H1 (cell line): ENCODE measurements at regions not wholly inside any gene's neighbourhood (a gene's known extent, or its start where the extent isn't known, plus 50 kb on each side); places are given as distances from the start of the nearest gene placed in this dataset.

ENCODE experiments used
- CTCF ChIA-PET: fragments of 300-600 bp; sonication (Branson Sonifier 250); formaldehyde crosslinking; loops from one replicate; lab custom pipeline; 2021; ENCODE audit not compliant: partially characterized antibody; lab: Charles Lee
- POLR2A ChIA-PET: fragments of 300-600 bp; sonication (Branson Sonifier 250); formaldehyde crosslinking; loops from one replicate; lab custom pipeline; 2021; ENCODE audit warnings: inconsistent platforms; ENCODE audit not compliant: partially characterized antibody; lab: Charles Lee
- DNase-seq, 2 experiments: peaks; one replicate each; pipeline versions ENCODE4 v3.0.0 to v3.0.0-alpha.2; 2010 to 2022; ENCODE audit warnings: low spot score in 2 of 2, low read depth in 1 of 2, mixed read lengths in 1 of 2
- FAIRE-seq: peaks from 2 replicates; lab custom pipeline; 2011; peaks lifted over from hg19 to GRCh38; lab: Jason Lieb, UNC
- H2AFZ ChIP-seq: 2 replicates; pipeline ENCODE4 v1.8.1; 2012; ENCODE audit warnings: low read length, inconsistent platforms
- H2AK5ac ChIP-seq: 2 replicates; pipeline ENCODE4 v1.6.1; 2013; ENCODE audit warnings: low read depth, low read length
- H2BK120ac ChIP-seq: replicated peaks from 2 replicates; pipeline ENCODE3; 2013; ENCODE audit warnings: low read depth, low read length, inconsistent platforms
- H2BK12ac ChIP-seq: 2 replicates; pipeline ENCODE4 v1.6.1; 2013; ENCODE audit warnings: low read depth, low read length
- H2BK15ac ChIP-seq: 2 replicates; pipeline ENCODE4 v1.6.1; 2013; ENCODE audit warnings: low read length
- H2BK20ac ChIP-seq: 2 replicates; pipeline ENCODE4 v1.6.1; 2013; ENCODE audit warnings: low read length
- H2BK5ac ChIP-seq: 2 replicates; pipeline ENCODE4 v1.6.1; 2013; ENCODE audit warnings: low read depth, low read length
- H3K14ac ChIP-seq: 2 replicates; pipeline ENCODE4 v1.6.1; 2013; ENCODE audit warnings: inconsistent platforms; ENCODE audit not compliant: insufficient read length
- H3K18ac ChIP-seq: 2 replicates; pipeline ENCODE4 v1.6.1; 2013; ENCODE audit warnings: low read length; ENCODE audit errors: extremely low read depth
- H3K23ac ChIP-seq: 2 replicates; pipeline ENCODE4 v1.6.1; 2013; ENCODE audit warnings: inconsistent platforms; ENCODE audit not compliant: insufficient read length
- H3K23me2 ChIP-seq: 2 replicates; pipeline ENCODE4 v1.6.1; 2013; ENCODE audit warnings: low read depth, low read length
- H3K27ac ChIP-seq: 2 replicates; pipeline ENCODE4 v1.6.1; 2011; ENCODE audit warnings: low read depth, low read length, inconsistent platforms
- H3K27me3 ChIP-seq, 4 experiments: replicated peaks in 1 of 4; 1 replicate in 1 of 4; 2 replicates in 3 of 4; pipeline versions ENCODE4 v1.6.1 to v1.8.1; 2011 to 2013; ENCODE audit warnings: low read length in 3 of 4, mild to moderate bottlenecking in 3 of 4, inconsistent platforms in 2 of 4, mixed read lengths in 2 of 4, moderate library complexity in 1 of 4; ENCODE audit not compliant: control insufficient read depth in 3 of 4, insufficient read depth in 3 of 4; ENCODE audit errors: extremely low read depth in 1 of 4
- H3K36me3 ChIP-seq, 4 experiments: 2 replicates each; pipeline versions ENCODE4 v1.6.1 to v1.8.1; 2011 to 2013; ENCODE audit warnings: mild to moderate bottlenecking in 4 of 4, low read length in 3 of 4, moderate library complexity in 2 of 4, control low read depth in 1 of 4, inconsistent platforms in 1 of 4; ENCODE audit not compliant: insufficient read depth in 4 of 4, control insufficient read depth in 2 of 4
- H3K4ac ChIP-seq: replicated peaks from 2 replicates; pipeline ENCODE3; 2013; ENCODE audit warnings: low read length, low read depth, mixed read lengths, inconsistent platforms; ENCODE audit not compliant: insufficient read length
- H3K4me1 ChIP-seq, 4 experiments: replicated peaks in 1 of 4; 1 replicate in 1 of 4; 2 replicates in 3 of 4; pipeline versions ENCODE4 v1.6.1 to v1.8.1; 2011 to 2013; ENCODE audit warnings: low read length in 3 of 4, inconsistent platforms in 2 of 4, mixed read lengths in 1 of 4; ENCODE audit not compliant: insufficient read depth in 4 of 4, control insufficient read depth in 3 of 4
- H3K4me2 ChIP-seq, 2 experiments: 2 replicates each; pipeline versions ENCODE4 v1.6.1 to v1.8.1; 2011 to 2013; ENCODE audit warnings: low read depth in 2 of 2, low read length in 2 of 2, control low read depth in 1 of 2, inconsistent platforms in 1 of 2, mild to moderate bottlenecking in 1 of 2; ENCODE audit not compliant: insufficient read depth in 1 of 2
- H3K4me3 ChIP-seq, 4 experiments: fragments of 200-600, 300-600 bp in 1 of 4; sonication (generic), shearing (Covaris generic), sonication (Bioruptor Twin) in 1 of 4; 2 replicates each; pipeline versions ENCODE4 v1.5.1 to v1.8.1; 2011 to 2016; ENCODE audit warnings: low read length in 4 of 4, low read depth in 3 of 4, control low read depth in 2 of 4, inconsistent platforms in 2 of 4, mild to moderate bottlenecking in 2 of 4, mixed read lengths in 1 of 4, moderate library complexity in 1 of 4; ENCODE audit not compliant: insufficient read depth in 2 of 4; ENCODE audit errors: extremely low read depth in 1 of 4
- H3K56ac ChIP-seq: replicated peaks from 2 replicates; pipeline ENCODE3; 2013; ENCODE audit warnings: low read depth, mild to moderate bottlenecking, mixed read lengths, low read length, inconsistent platforms; ENCODE audit not compliant: insufficient read length
- H3K79me1 ChIP-seq: 2 replicates; pipeline ENCODE4 v1.6.1; 2013; ENCODE audit warnings: low read depth, low read length, control low read depth
- H3K79me2 ChIP-seq, 2 experiments: 2 replicates each; pipeline versions ENCODE4 v1.6.1 to v1.8.1; 2012 to 2013; ENCODE audit warnings: low read length in 2 of 2, mild to moderate bottlenecking in 2 of 2, inconsistent platforms in 1 of 2; ENCODE audit not compliant: insufficient read depth in 2 of 2, control insufficient read depth in 1 of 2
- H3K9ac ChIP-seq, 4 experiments: replicated peaks in 1 of 4; 1 replicate in 1 of 4; 2 replicates in 3 of 4; pipeline versions ENCODE4 v1.6.1 to v1.8.1; 2011 to 2013; ENCODE audit warnings: low read depth in 3 of 4, low read length in 3 of 4, control low read depth in 2 of 4, mild to moderate bottlenecking in 2 of 4, moderate library complexity in 2 of 4, inconsistent platforms in 1 of 4; ENCODE audit errors: extremely low read depth in 1 of 4
- H3K9me3 ChIP-seq, 2 experiments: 2 replicates each; pipeline versions ENCODE4 v1.6.1 to v1.8.1; 2012 to 2013; ENCODE audit warnings: mild to moderate bottlenecking in 2 of 2, moderate library complexity in 2 of 2, control low read depth in 1 of 2, inconsistent platforms in 1 of 2, low read depth in 1 of 2, low read length in 1 of 2, mixed read lengths in 1 of 2; ENCODE audit not compliant: insufficient read depth in 2 of 2
- H4K20me1 ChIP-seq, 2 experiments: replicated peaks in 1 of 2; 2 replicates each; pipeline versions ENCODE3 to v1.8.1; 2011 to 2013; ENCODE audit warnings: inconsistent platforms in 2 of 2, low read length in 2 of 2, mild to moderate bottlenecking in 1 of 2; ENCODE audit not compliant: insufficient read depth in 2 of 2, control insufficient read depth in 1 of 2
- H4K5ac ChIP-seq: 2 replicates; pipeline ENCODE4 v1.6.1; 2013; ENCODE audit warnings: low read length, low read depth, mixed read lengths, inconsistent platforms; ENCODE audit not compliant: insufficient read length
- H4K8ac ChIP-seq: 2 replicates; pipeline ENCODE4 v1.8.0; 2013; ENCODE audit warnings: mild to moderate bottlenecking, moderate library complexity, low read length, inconsistent platforms; ENCODE audit not compliant: insufficient read depth; ENCODE audit errors: extremely low read depth
- H4K91ac ChIP-seq: replicated peaks from 2 replicates; pipeline ENCODE3; 2013; ENCODE audit warnings: low read length, mixed read lengths, inconsistent platforms; ENCODE audit not compliant: insufficient read length
- ATF2 ChIP-seq: IDR thresholded peaks from 2 replicates; pipeline ENCODE4 v1.6.1; 2012; ENCODE audit warnings: low read length, inconsistent platforms
- BACH1 ChIP-seq: IDR thresholded peaks from 2 replicates; pipeline ENCODE4 v1.6.1; 2012; ENCODE audit warnings: low read length, improper control_type of control experiment
- CTBP2 ChIP-seq: IDR thresholded peaks from 2 replicates; pipeline ENCODE4 v1.7.0; 2011; ENCODE audit warnings: borderline replicate concordance, mild to moderate bottlenecking, moderate library complexity, mixed read lengths, low read length; ENCODE audit not compliant: insufficient read depth, insufficient read length
- EGR1 ChIP-seq: IDR thresholded peaks from 2 replicates; pipeline ENCODE4 v1.6.1; 2011; ENCODE audit warnings: low read depth, low read length, borderline replicate concordance
- GABPA ChIP-seq: IDR thresholded peaks from 2 replicates; pipeline ENCODE4 v1.6.1; 2011; ENCODE audit warnings: mild to moderate bottlenecking, low read length, moderate library complexity, borderline replicate concordance; ENCODE audit not compliant: insufficient read depth
- MAFK ChIP-seq: IDR thresholded peaks from 2 replicates; pipeline ENCODE4 v1.6.1; 2012; ENCODE audit warnings: low read depth, mild to moderate bottlenecking, improper control_type of control experiment, low read length
- PHF8 ChIP-seq: fragments of 200-600 bp; sonication (generic); conservative IDR thresholded peaks from 2 replicates; pipeline ENCODE4 v1.7.1; 2012; ENCODE audit warnings: low read depth, mild to moderate bottlenecking, inconsistent platforms, low read length, moderate library complexity
- POLR2AphosphoS5 ChIP-seq: IDR thresholded peaks from 2 replicates; pipeline ENCODE4 v1.6.1; 2011; ENCODE audit warnings: low read depth, low read length
- RFX5 ChIP-seq: IDR thresholded peaks from 2 replicates; pipeline ENCODE4 v1.6.1; 2011; ENCODE audit warnings: low read depth, low read length, improper control_type of control experiment, borderline replicate concordance
- SIRT6 ChIP-seq: IDR thresholded peaks from one replicate; pipeline ENCODE4 v1.7.1; 2012; ENCODE audit warnings: low read length, inconsistent platforms
- SP1 ChIP-seq: IDR thresholded peaks from 2 replicates; pipeline ENCODE4 v1.6.1; 2011; ENCODE audit warnings: low read depth, low read length
- SP4 ChIP-seq: IDR thresholded peaks from 2 replicates; pipeline ENCODE4 v1.6.1; 2012; ENCODE audit warnings: low read length, inconsistent platforms
- TAF7 ChIP-seq: optimal IDR thresholded peaks from 2 replicates; pipeline ENCODE3; 2011; ENCODE audit warnings: low read depth, mild to moderate bottlenecking, inconsistent platforms, low read length, moderate library complexity, borderline replicate concordance
- TBP ChIP-seq: IDR thresholded peaks from 2 replicates; pipeline ENCODE4 v1.6.1; 2011; ENCODE audit warnings: low read depth, low read length, improper control_type of control experiment
- YY1 ChIP-seq: IDR thresholded peaks from 2 replicates; pipeline ENCODE4 v1.6.1; 2011; ENCODE audit warnings: low read depth, mild to moderate bottlenecking, low read length
- WGBS, 2 experiments: shearing (Covaris generic) in 1 of 2; methylation state at CpG; one replicate each; pipeline versions ENCODE4 v1.1.6 to v1.1.7; 2013 to 2015; ENCODE audit warnings: low lambda C conversion rate in 2 of 2, mixed read lengths in 2 of 2, inconsistent platforms in 1 of 2, low coverage in 1 of 2, missing lambda C conversion rate in 1 of 2; ENCODE audit not compliant: insufficient replicate concordance in 2 of 2, insufficient coverage in 1 of 2, insufficient read length in 1 of 2; ENCODE audit errors: extremely low coverage in 1 of 2, missing lambda C conversion rate in 1 of 2; 5-methylcytosine and 5-hydroxymethylcytosine counted together

DNA sequence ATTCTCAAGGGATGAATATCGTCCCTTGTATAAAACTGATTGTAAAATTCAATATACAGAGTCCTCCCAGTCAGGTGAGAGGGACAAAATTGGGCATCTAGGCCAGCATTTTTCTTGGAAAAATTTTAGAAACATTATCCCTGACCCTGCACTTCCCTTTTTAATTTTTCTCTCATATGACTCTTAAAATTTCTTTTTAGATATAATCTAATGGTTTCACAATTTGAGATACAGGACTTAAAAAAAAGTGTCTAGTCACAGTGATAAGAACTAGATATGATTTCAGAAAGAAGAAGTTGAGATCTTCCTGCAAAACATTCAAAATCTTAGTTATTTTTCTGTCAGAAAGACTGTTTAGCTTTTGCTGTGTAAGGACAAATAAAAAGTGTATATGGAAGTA lies 270.8 kb upstream of the PPFIA2 start:
- no peaks in the 10 kb centered on the region for H4K20me1 ChIP-seq
- no peak overlapping the region for H4K8ac ChIP-seq
- H3K23ac ChIP-seq: no peak overlapping the region
- H4K91ac ChIP-seq: no peak overlapping the region
- ChIA-PET POLR2A (no interaction called here), CTCF (interaction anchor here (1.3 kb wide), 1 partner anchor 9 kb away, joined by 3 read pairs; no protein-coding TSS in a partner anchor)
- no peak overlapping the region for H2BK5ac ChIP-seq
- H3K4me2 ChIP-seq: no peak overlapping the region
- H4K5ac ChIP-seq: no peak overlapping the region
- H3K14ac ChIP-seq: no peak overlapping the region
- H3K9ac ChIP-seq: no peak overlapping the region
- no peaks in the 10 kb centered on the region for H3K4me1 ChIP-seq
- no peak overlapping the region for H3K56ac ChIP-seq
- H3K18ac ChIP-seq: no peak overlapping the region
- H3K4me3 ChIP-seq: no peak overlapping the region
- H2AK5ac ChIP-seq: no peak overlapping the region
- no peaks in the 10 kb centered on the region for H3K9me3 ChIP-seq
- H3K36me3 ChIP-seq: no peaks in the 10 kb centered on the region
- FAIRE-seq: no peak
- H2BK20ac ChIP-seq: no peak overlapping the region
- no peak overlapping the region for H2AFZ ChIP-seq
- H3K79me1 ChIP-seq: no peaks in the 10 kb centered on the region
- DNase-seq: no peak
- H2BK12ac ChIP-seq: no peak overlapping the region
- no peaks in the 10 kb centered on the region for H3K79me2 ChIP-seq
- no peak overlapping the region for H3K27ac ChIP-seq
- no peaks in the 10 kb centered on the region for H3K27me3 ChIP-seq
- H2BK15ac ChIP-seq: no peak overlapping the region
- H3K4ac ChIP-seq: no peak overlapping the region
- 92% methylated on average over 1 of the region's 1 CpG; no CpG with 5 or more reads in 1 of the 2 experiments for WGBS, 2 experiments
- H3K23me2 ChIP-seq: no peaks in the 10 kb centered on the region
- no peak overlapping the region for H2BK120ac ChIP-seq
- TF ChIP-seq RFX5 (no peak), CTBP2 (no peak), PHF8 (no peak), GABPA (no peak), TBP (no peak), TAF7 (no peak), YY1 (no peak), ATF2 (no peak), POLR2AphosphoS5 (no peak), MAFK (no peak), EGR1 (no peak), SP4 (no peak), BACH1 (no peak), SP1 (no peak), SIRT6 (no peak)
